Neural progenitor cell (in vitro differentiated cells): ENCODE measurements at regions not wholly inside any gene's neighbourhood (a gene's known extent, or its start where the extent isn't known, plus 50 kb on each side); places are given as distances from the start of the nearest gene placed in this dataset.

Experiments
- EZH2 ChIP-seq: fragments of 200-600 bp; sonication (generic); IDR thresholded peaks from 2 replicates; pipeline ENCODE4 v1.6.1; 2017; ENCODE audit warnings: antibody characterized with exemption, mild to moderate bottlenecking, moderate library complexity
- EZH2phosphoT487 ChIP-seq: fragments of 200-600 bp; sonication (generic); IDR thresholded peaks from 2 replicates; pipeline ENCODE4 v1.6.1; 2017; ENCODE audit warnings: antibody characterized with exemption
- TF ChIP-seq, protein P1 (sequence below): fragments of 200-600 bp; sonication (generic); IDR thresholded peaks from 2 replicates; pipeline ENCODE4 v1.5.1; 2017; ENCODE audit warnings: antibody characterized with exemption, mild to moderate bottlenecking

- TF ChIP-seq, protein P1, sequence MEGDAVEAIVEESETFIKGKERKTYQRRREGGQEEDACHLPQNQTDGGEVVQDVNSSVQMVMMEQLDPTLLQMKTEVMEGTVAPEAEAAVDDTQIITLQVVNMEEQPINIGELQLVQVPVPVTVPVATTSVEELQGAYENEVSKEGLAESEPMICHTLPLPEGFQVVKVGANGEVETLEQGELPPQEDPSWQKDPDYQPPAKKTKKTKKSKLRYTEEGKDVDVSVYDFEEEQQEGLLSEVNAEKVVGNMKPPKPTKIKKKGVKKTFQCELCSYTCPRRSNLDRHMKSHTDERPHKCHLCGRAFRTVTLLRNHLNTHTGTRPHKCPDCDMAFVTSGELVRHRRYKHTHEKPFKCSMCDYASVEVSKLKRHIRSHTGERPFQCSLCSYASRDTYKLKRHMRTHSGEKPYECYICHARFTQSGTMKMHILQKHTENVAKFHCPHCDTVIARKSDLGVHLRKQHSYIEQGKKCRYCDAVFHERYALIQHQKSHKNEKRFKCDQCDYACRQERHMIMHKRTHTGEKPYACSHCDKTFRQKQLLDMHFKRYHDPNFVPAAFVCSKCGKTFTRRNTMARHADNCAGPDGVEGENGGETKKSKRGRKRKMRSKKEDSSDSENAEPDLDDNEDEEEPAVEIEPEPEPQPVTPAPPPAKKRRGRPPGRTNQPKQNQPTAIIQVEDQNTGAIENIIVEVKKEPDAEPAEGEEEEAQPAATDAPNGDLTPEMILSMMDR, result no peak
- TF ChIP-seq EZH2phosphoT487 (no peak), EZH2 (no peak)
These were observed 118.2 kb upstream of the OLIG2 start for GRCh38 chr21:32907521-32907920.
